Endothelial cell of umbilical vein (primary cell): ENCODE measurements at regions not wholly inside any gene's neighbourhood (a gene's known extent, or its start where the extent isn't known, plus 50 kb on each side); places are given as distances from the start of the nearest gene placed in this dataset.

Experiments
- BruUV-seq: library from RNA; stranded (reverse); fragments of 400-500 nt; replicated peaks from 2 replicates; lab custom pipeline; 2021; lab: Mats Ljungman, UMichigan
- CTCF ChIA-PET: fragments of 300-600, 350-600 bp; sonication (Branson Sonifier 250); formaldehyde crosslinking; loops from one replicate; lab custom pipeline; 2021; ENCODE audit warnings: antibody characterized with exemption, inconsistent platforms; lab: Charles Lee
- POLR2A ChIA-PET: fragments of 300-600, 350-600 bp; sonication (Branson Sonifier 250); formaldehyde crosslinking; loops from one replicate; lab custom pipeline; 2021; ENCODE audit warnings: antibody characterized with exemption, inconsistent platforms; lab: Charles Lee
- DNase-seq: peaks from one replicate; pipeline ENCODE4 v3.0.0-alpha.2; 2011; ENCODE audit warnings: low read depth, low spot score
- FAIRE-seq: peaks from 2 replicates; lab custom pipeline; 2011; peaks lifted over from hg19 to GRCh38; lab: Jason Lieb, UNC
- H2AFZ ChIP-seq: 2 replicates; pipeline ENCODE4 v1.6.0; 2012; ENCODE audit warnings: low read depth, low read length, control low read depth, inconsistent platforms
- H3K27ac ChIP-seq: 2 replicates; pipeline ENCODE4 v1.5.1; 2011; ENCODE audit warnings: low read depth, mild to moderate bottlenecking, control low read depth, low read length, moderate library complexity; ENCODE audit not compliant: insufficient read depth
- H3K27me3 ChIP-seq, 2 experiments: 2 replicates each; pipeline versions ENCODE4 v1.6.0 to v1.6.1; 2011; ENCODE audit warnings: low read length in 2 of 2, mixed read lengths in 1 of 2; ENCODE audit not compliant: control insufficient read depth in 2 of 2, insufficient read depth in 2 of 2
- H3K36me3 ChIP-seq, 2 experiments: 2 replicates in 1 of 2; 3 replicates in 1 of 2; pipeline ENCODE4 v1.5.1; 2011; ENCODE audit warnings: low read length in 2 of 2, mild to moderate bottlenecking in 1 of 2, moderate library complexity in 1 of 2; ENCODE audit not compliant: control insufficient read depth in 2 of 2, insufficient read depth in 2 of 2; ENCODE audit errors: extremely low read depth in 1 of 2
- H3K4me1 ChIP-seq: 3 replicates; pipeline ENCODE4 v1.5.1; 2011; ENCODE audit warnings: mild to moderate bottlenecking, low read length; ENCODE audit not compliant: control insufficient read depth, insufficient read depth; ENCODE audit errors: extremely low read depth
- H3K4me2 ChIP-seq: 2 replicates; pipeline ENCODE4 v1.6.1; 2011; ENCODE audit warnings: low read length, control low read depth, mixed read lengths; ENCODE audit not compliant: insufficient read depth
- H3K4me3 ChIP-seq, 3 experiments: fragments of 200-600 bp in 1 of 3; sonication (generic), shearing (Covaris generic) in 1 of 3; replicated peaks in 1 of 3; 2 replicates each; pipeline ENCODE4 v1.5.1; 2011 to 2016; ENCODE audit warnings: control low read depth in 3 of 3, low read length in 3 of 3, mild to moderate bottlenecking in 2 of 3, inconsistent platforms in 1 of 3, low read depth in 1 of 3, moderate library complexity in 1 of 3; ENCODE audit not compliant: insufficient read depth in 1 of 3
- H3K79me2 ChIP-seq: 2 replicates; pipeline ENCODE4 v1.6.0; 2012; ENCODE audit warnings: low read length, inconsistent platforms; ENCODE audit not compliant: control insufficient read depth, insufficient read depth
- H3K9ac ChIP-seq: replicated peaks from 2 replicates; pipeline ENCODE3; 2011; ENCODE audit warnings: low read length, control low read depth; ENCODE audit not compliant: insufficient read depth; ENCODE audit errors: extremely low read depth
- H3K9me1 ChIP-seq: replicated peaks from 3 replicates; pipeline ENCODE4 v1.6.0; 2011; ENCODE audit warnings: mild to moderate bottlenecking, low read length; ENCODE audit not compliant: control insufficient read depth, insufficient read depth; ENCODE audit errors: extremely low read depth
- H3K9me3 ChIP-seq: replicated peaks from 2 replicates; pipeline ENCODE4 v1.5.1; 2012; ENCODE audit warnings: low read length, inconsistent platforms; ENCODE audit not compliant: control insufficient read depth, insufficient read depth
- H4K20me1 ChIP-seq: replicated peaks from 2 replicates; pipeline ENCODE3; 2011; ENCODE audit warnings: mild to moderate bottlenecking, low read length; ENCODE audit not compliant: control insufficient read depth, insufficient read depth; ENCODE audit errors: extremely low read depth
- CTCF ChIP-seq, 2 donors: IDR thresholded peaks; 1 replicate in 1 of 2; 2 replicates in 1 of 2; pipeline ENCODE4 v1.5.1; 2011; ENCODE audit warnings: low read length in 2 of 2, mild to moderate bottlenecking in 2 of 2, moderate library complexity in 2 of 2, control low read depth in 1 of 2, inconsistent platforms in 1 of 2, low read depth in 1 of 2; ENCODE audit not compliant: insufficient read depth in 1 of 2; ENCODE audit errors: extremely low read depth in 1 of 2
- EZH2 ChIP-seq: IDR thresholded peaks from 2 replicates; pipeline ENCODE4 v1.6.1; 2012; ENCODE audit warnings: borderline replicate concordance, low read depth, mild to moderate bottlenecking, moderate library complexity, low read length, inconsistent platforms; ENCODE audit not compliant: severe bottlenecking
- FOS ChIP-seq: IDR thresholded peaks from 2 replicates; pipeline ENCODE4 v1.6.1; 2011; ENCODE audit warnings: mild to moderate bottlenecking, low read length, moderate library complexity, borderline replicate concordance; ENCODE audit not compliant: insufficient read depth
- GATA2 ChIP-seq: IDR thresholded peaks from 2 replicates; pipeline ENCODE4 v1.7.0; 2011; ENCODE audit warnings: low read depth, mild to moderate bottlenecking, moderate library complexity, mixed read lengths, low read length; ENCODE audit not compliant: insufficient read length, insufficient read depth
- JUN ChIP-seq: IDR thresholded peaks from 2 replicates; pipeline ENCODE4 v1.6.1; 2011; ENCODE audit warnings: borderline replicate concordance, low read depth; ENCODE audit not compliant: insufficient read length, insufficient read depth
- MAX ChIP-seq: IDR thresholded peaks from 2 replicates; pipeline ENCODE4 v1.6.1; 2011; ENCODE audit not compliant: insufficient read depth, insufficient read length
- MYC ChIP-seq: IDR thresholded peaks from one replicate; pipeline ENCODE4 v1.6.1; 2011; ENCODE audit warnings: mild to moderate bottlenecking, low read depth, low read length
- POLR2A ChIP-seq: IDR thresholded peaks from 2 replicates; pipeline ENCODE4 v1.6.1; 2012; ENCODE audit warnings: low read depth, mild to moderate bottlenecking, control low read depth, low read length
- POLR2AphosphoS5 ChIP-seq: IDR thresholded peaks from 2 replicates; pipeline ENCODE4 v1.6.1; 2012; ENCODE audit warnings: low read depth, mild to moderate bottlenecking, control low read depth, low read length, moderate library complexity; ENCODE audit not compliant: insufficient read depth
- dilution Hi-C: fragments of 300-500 bp; cut with MboI; formaldehyde crosslinking; loops from one replicate; pipeline ENCODE4 v1.15.0; 2019; ENCODE audit warnings: low sequenced_read_pairs; ENCODE audit not compliant: extremely low pct_ligation_motif_present
- intact Hi-C: fragments of 100-400 bp; cut with micrococcal nuclease; formaldehyde crosslinking; loops from one replicate; pipeline ENCODE4 v1.10.0; 2022

GRCh38 chr7:46637793-46638735 is 717.0 kb upstream of the IGFBP3 start:
- TF ChIP-seq POLR2A: no peak
- TF ChIP-seq MYC: no peak
- no peak for TF ChIP-seq EZH2
- TF ChIP-seq POLR2AphosphoS5: no peak
- no peak for TF ChIP-seq GATA2
- no peak for TF ChIP-seq MAX
- no peak for TF ChIP-seq FOS
- TF ChIP-seq JUN: no peak
- TF ChIP-seq CTCF (IDR thresholded peaks at IDR 0.05; ENCODE audit: extremely low read depth in 1 of 2, insufficient read depth in 1 of 2, low read depth in 1 of 2, low read length in 2 of 2): no peak
- Histone ChIP-seq H3K4me3 (no peak overlapping the region), H3K79me2 (no peaks in the 10 kb centered on the region), H2AFZ (no peak overlapping the region), H3K9ac (no peak overlapping the region), H3K4me1 (no peaks in the 10 kb centered on the region), H3K9me3 (no peaks in the 10 kb centered on the region), H3K4me2 (no peak overlapping the region), H3K36me3 (no peaks in the 10 kb centered on the region), H4K20me1 (no peaks in the 10 kb centered on the region), H3K27ac (no peak overlapping the region), H3K9me1 (no peaks in the 10 kb centered on the region), H3K27me3 (no peaks in the 10 kb centered on the region)
- POLR2A ChIA-PET: no interaction called here
- intact Hi-C loops: no loop called here
- BruUV-seq: no TSS peak
- no peak for DNase-seq
- CTCF ChIA-PET: no interaction called here
- no peak for FAIRE-seq
- dilution Hi-C loops: no loop called here
